ENCODE measurements at regions not wholly inside any gene's neighbourhood (a gene's known extent, or its start where the extent isn't known, plus 50 kb on each side); places are given as distances from the start of the nearest gene placed in this dataset.

- TF ChIP-seq CTCF (IDR thresholded peaks at IDR 0.05) (no peak), ZFX (IDR thresholded peaks at IDR 0.05; ENCODE audit: borderline replicate concordance) (no peak)
Observed at GRCh38 chr6:16985513-16986284, 116.2 kb upstream of the STMND1 start.

Data from 22Rv1 (cell line).